ENCODE measurements at regions not wholly inside any gene's neighbourhood (a gene's known extent, or its start where the extent isn't known, plus 50 kb on each side); places are given as distances from the start of the nearest gene placed in this dataset.

DNA sequence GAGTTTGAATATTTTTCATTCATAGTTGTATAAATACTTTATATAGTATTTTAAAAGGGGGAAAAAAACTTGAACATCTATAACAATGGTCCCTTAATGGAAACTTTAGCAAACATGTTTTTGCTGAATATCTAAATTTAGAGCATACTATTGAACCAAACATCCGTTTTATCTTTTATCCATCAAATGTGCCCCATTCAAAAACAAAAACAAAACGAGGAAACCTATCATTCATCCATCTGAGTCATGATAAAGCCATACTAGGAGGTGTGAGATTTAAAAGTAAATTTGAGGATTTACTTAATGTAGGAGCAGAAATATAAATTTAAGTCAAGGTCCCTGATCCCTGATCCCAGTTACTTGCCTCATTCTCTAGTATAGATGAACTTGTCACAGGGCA is 463.6 kb upstream of the MDFIC2 start:
- Mint-ChIP-seq H3K4me3 (no peak overlapping the region), H3K36me3 (ENCODE audit: low read depth) (no peaks in the 10 kb centered on the region), H3K9me3 (no peaks in the 10 kb centered on the region), H3K27me3 (ENCODE audit: low read depth, poor library complexity) (no peaks in the 10 kb centered on the region), H3K27ac (no peak overlapping the region), H3K4me1 (no peaks in the 10 kb centered on the region)
- no peak for DNase-seq
- TF ChIP-seq, protein P1, sequence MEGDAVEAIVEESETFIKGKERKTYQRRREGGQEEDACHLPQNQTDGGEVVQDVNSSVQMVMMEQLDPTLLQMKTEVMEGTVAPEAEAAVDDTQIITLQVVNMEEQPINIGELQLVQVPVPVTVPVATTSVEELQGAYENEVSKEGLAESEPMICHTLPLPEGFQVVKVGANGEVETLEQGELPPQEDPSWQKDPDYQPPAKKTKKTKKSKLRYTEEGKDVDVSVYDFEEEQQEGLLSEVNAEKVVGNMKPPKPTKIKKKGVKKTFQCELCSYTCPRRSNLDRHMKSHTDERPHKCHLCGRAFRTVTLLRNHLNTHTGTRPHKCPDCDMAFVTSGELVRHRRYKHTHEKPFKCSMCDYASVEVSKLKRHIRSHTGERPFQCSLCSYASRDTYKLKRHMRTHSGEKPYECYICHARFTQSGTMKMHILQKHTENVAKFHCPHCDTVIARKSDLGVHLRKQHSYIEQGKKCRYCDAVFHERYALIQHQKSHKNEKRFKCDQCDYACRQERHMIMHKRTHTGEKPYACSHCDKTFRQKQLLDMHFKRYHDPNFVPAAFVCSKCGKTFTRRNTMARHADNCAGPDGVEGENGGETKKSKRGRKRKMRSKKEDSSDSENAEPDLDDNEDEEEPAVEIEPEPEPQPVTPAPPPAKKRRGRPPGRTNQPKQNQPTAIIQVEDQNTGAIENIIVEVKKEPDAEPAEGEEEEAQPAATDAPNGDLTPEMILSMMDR (IDR thresholded peaks at IDR 0.05) = no peak

- Mint-ChIP-seq H3K4me3 (no peak overlapping the region), H3K36me3 (ENCODE audit: low read depth) (no peaks in the 10 kb centered on the region), H3K9me3 (no peaks in the 10 kb centered on the region), H3K27ac (no peak overlapping the region), H3K4me1 (no peaks in the 10 kb centered on the region), H3K27me3 (ENCODE audit: low read depth, poor library complexity) (no peaks in the 10 kb centered on the region)
- DNase-seq = no peak
- TF ChIP-seq, protein P1 (IDR thresholded peaks at IDR 0.05) = no peak
These were observed 462.8 kb upstream of the MDFIC2 start for GRCh38 chr3:70775257-70775656.

GRCh38 chr3:70774641-70775040 is 462.2 kb upstream of the MDFIC2 start:
- no peaks in the 10 kb centered on the region for H3K27me3 Mint-ChIP-seq (ENCODE audit: low read depth, poor library complexity)
- H3K27ac Mint-ChIP-seq = no peak overlapping the region
- no peaks in the 10 kb centered on the region for H3K9me3 Mint-ChIP-seq
- H3K4me1 Mint-ChIP-seq = no peaks in the 10 kb centered on the region
- H3K4me3 Mint-ChIP-seq = no peak overlapping the region
- H3K36me3 Mint-ChIP-seq (ENCODE audit: low read depth) = no peaks in the 10 kb centered on the region
- TF ChIP-seq, protein P1 (IDR thresholded peaks at IDR 0.05) = no peak
- no peak for DNase-seq

DNA sequence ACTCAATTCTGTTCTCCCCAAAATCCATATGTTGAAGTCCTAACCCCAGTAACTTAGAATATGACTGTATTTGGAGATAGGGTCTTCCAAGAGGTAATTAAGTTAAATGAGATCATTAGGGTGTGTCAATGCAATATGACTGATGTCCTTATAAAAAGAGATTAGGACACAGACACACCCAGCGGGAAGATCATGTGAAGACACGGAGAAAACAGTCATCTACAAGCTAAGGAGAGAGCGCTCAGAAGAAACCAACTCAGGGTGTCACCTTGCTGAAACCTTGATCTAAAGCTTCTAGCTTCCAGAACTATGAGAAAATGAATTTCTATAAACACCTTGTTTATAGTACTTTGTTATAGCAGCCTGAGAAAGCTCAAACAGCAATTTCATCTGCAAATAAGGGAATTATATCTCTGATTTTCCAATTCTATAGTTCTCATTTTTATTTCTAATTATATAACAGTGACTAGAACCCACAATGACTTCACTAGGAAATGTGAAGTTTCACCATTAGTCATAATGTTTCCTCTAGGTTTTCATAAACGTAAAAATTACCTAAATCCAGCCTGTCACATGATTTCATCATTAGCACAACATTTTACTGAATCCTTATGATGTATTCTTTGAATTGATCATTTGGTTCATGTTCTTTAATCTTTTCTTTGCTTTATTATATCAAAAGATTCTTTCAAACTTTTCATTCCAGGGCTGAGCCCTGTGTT is 459.1 kb upstream of the MDFIC2 start:
- no peak for DNase-seq
- Mint-ChIP-seq H3K36me3 (ENCODE audit: low read depth) (no peaks in the 10 kb centered on the region), H3K9me3 (no peaks in the 10 kb centered on the region), H3K27ac (no peak overlapping the region), H3K27me3 (ENCODE audit: low read depth, poor library complexity) (no peaks in the 10 kb centered on the region), H3K4me3 (no peak overlapping the region), H3K4me1 (no peaks in the 10 kb centered on the region)
- TF ChIP-seq, protein P1 (IDR thresholded peaks at IDR 0.05) = no peak

- no peaks in the 10 kb centered on the region for H3K9me3 Mint-ChIP-seq
- no peaks in the 10 kb centered on the region for H3K4me1 Mint-ChIP-seq
- no peak for DNase-seq
- TF ChIP-seq, protein P1 (IDR thresholded peaks at IDR 0.05) = no peak
- H3K4me3 Mint-ChIP-seq = no peak overlapping the region
- H3K27me3 Mint-ChIP-seq (ENCODE audit: low read depth, poor library complexity) = no peaks in the 10 kb centered on the region
- H3K27ac Mint-ChIP-seq = no peak overlapping the region
- no peaks in the 10 kb centered on the region for H3K36me3 Mint-ChIP-seq (ENCODE audit: low read depth)
These were observed 458.2 kb upstream of the MDFIC2 start for GRCh38 chr3:70770650-70771049.

GRCh38 chr3:70766301-70766700 is 453.9 kb upstream of the MDFIC2 start:
- Mint-ChIP-seq H3K4me1 (no peaks in the 10 kb centered on the region), H3K4me3 (no peak overlapping the region), H3K27me3 (ENCODE audit: low read depth, poor library complexity) (no peaks in the 10 kb centered on the region), H3K36me3 (ENCODE audit: low read depth) (no peaks in the 10 kb centered on the region), H3K9me3 (no peaks in the 10 kb centered on the region), H3K27ac (no peak overlapping the region)
- DNase-seq = no peak
- TF ChIP-seq, protein P1 (IDR thresholded peaks at IDR 0.05) = no peak
